ENCODE measurements at regions not wholly inside any gene's neighbourhood (a gene's known extent, or its start where the extent isn't known, plus 50 kb on each side); places are given as distances from the start of the nearest gene placed in this dataset.
A peak's percentile ranks its signal among the peaks of the same experiment; 100 is the strongest.

- Mint-ChIP-seq H3K9me3 (no peaks in the 10 kb centered on the region), H3K4me1 (peaks cover 71% of the 10 kb centered on the region), H3K27ac (ENCODE audit: unreplicated experiment) (no peak overlapping the region), H3K36me3 (ENCODE audit: low read depth) (no peaks in the 10 kb centered on the region), H3K4me3 (no peak overlapping the region), H3K27me3 (ENCODE audit: low read depth) (no peaks in the 10 kb centered on the region)
- no peak for TF ChIP-seq CTCF (conservative IDR thresholded peaks at IDR 0.05)
- no peak for DNase-seq (ENCODE audit: low read depth, low spot score)
These were observed 343.1 kb downstream of the CYRIA start for GRCh38 chr2:16322308-16323125.

GRCh38 chr2:16321872-16322271, 343.8 kb downstream of the CYRIA start:
- Mint-ChIP-seq H3K4me1 (peaks cover 70% of the 10 kb centered on the region), H3K9me3 (no peaks in the 10 kb centered on the region), H3K36me3 (ENCODE audit: low read depth) (no peaks in the 10 kb centered on the region), H3K4me3 (peak overlapping the region; percentile 29), H3K27me3 (ENCODE audit: low read depth) (no peaks in the 10 kb centered on the region), H3K27ac (ENCODE audit: unreplicated experiment) (no peak overlapping the region)
- no peak for TF ChIP-seq CTCF (conservative IDR thresholded peaks at IDR 0.05)
- DNase-seq (ENCODE audit: low read depth, low spot score) = no peak

- no peaks in the 10 kb centered on the region for H3K9me3 Mint-ChIP-seq
- peaks cover 70% of the 10 kb centered on the region for H3K4me1 Mint-ChIP-seq
- H3K36me3 Mint-ChIP-seq (ENCODE audit: low read depth) = no peaks in the 10 kb centered on the region
- no peak overlapping the region for H3K4me3 Mint-ChIP-seq
- H3K27me3 Mint-ChIP-seq (ENCODE audit: low read depth) = no peaks in the 10 kb centered on the region
- no peak overlapping the region for H3K27ac Mint-ChIP-seq (ENCODE audit: unreplicated experiment)
- no peak for TF ChIP-seq CTCF (conservative IDR thresholded peaks at IDR 0.05)
- DNase-seq (ENCODE audit: low read depth, low spot score) = no peak
These were observed 344.4 kb downstream of the CYRIA start for GRCh38 chr2:16321256-16321655.

- Mint-ChIP-seq H3K4me1 (peaks cover 70% of the 10 kb centered on the region), H3K27ac (ENCODE audit: unreplicated experiment) (no peak overlapping the region), H3K36me3 (ENCODE audit: low read depth) (no peaks in the 10 kb centered on the region), H3K27me3 (ENCODE audit: low read depth) (no peaks in the 10 kb centered on the region), H3K9me3 (no peaks in the 10 kb centered on the region), H3K4me3 (peak overlapping the region; percentile 43)
- TF ChIP-seq CTCF (conservative IDR thresholded peaks at IDR 0.05) = no peak
- no peak for DNase-seq (ENCODE audit: low read depth, low spot score)
These were observed 344.9 kb downstream of the CYRIA start for GRCh38 chr2:16320716-16321115.

GRCh38 chr2:16319551-16320121, 346.0 kb downstream of the CYRIA start:
- H3K27ac Mint-ChIP-seq (ENCODE audit: unreplicated experiment) = peak overlapping the region; percentile 97

More at GRCh38 chr2:16319551-16320121, 346.0 kb downstream of the CYRIA start:
- no peaks in the 10 kb centered on the region for H3K27me3 Mint-ChIP-seq (ENCODE audit: low read depth)
- no peak for DNase-seq (ENCODE audit: low read depth, low spot score)
- no peaks in the 10 kb centered on the region for H3K36me3 Mint-ChIP-seq (ENCODE audit: low read depth)
- H3K4me3 Mint-ChIP-seq = no peak overlapping the region
- H3K9me3 Mint-ChIP-seq = no peaks in the 10 kb centered on the region
- TF ChIP-seq CTCF (conservative IDR thresholded peaks at IDR 0.05) = no peak
- H3K4me1 Mint-ChIP-seq = peaks cover 60% of the 10 kb centered on the region

Measured in neural crest cell (in vitro differentiated cells).